Fibroblast of mammary gland (primary cell): ENCODE measurements at regions not wholly inside any gene's neighbourhood (a gene's known extent, or its start where the extent isn't known, plus 50 kb on each side); places are given as distances from the start of the nearest gene placed in this dataset.

ENCODE experiments used
- DNase-seq: peaks from one replicate; pipeline ENCODE4 v3.0.0-alpha.2; 2010; ENCODE audit warnings: low read depth
- H3K4me3 ChIP-seq: 2 replicates; pipeline ENCODE4 v1.5.1; 2011; ENCODE audit warnings: low read depth, mild to moderate bottlenecking, low read length, moderate library complexity; ENCODE audit not compliant: control insufficient read depth
- CTCF ChIP-seq: conservative IDR thresholded peaks from 2 replicates; pipeline ENCODE4 v1.5.1; 2011; ENCODE audit warnings: low read depth, low read length, inconsistent platforms; ENCODE audit not compliant: control insufficient read depth, insufficient read depth

GRCh38 chr13:67867206-67867605 is 637.1 kb upstream of the PCDH9 start:
- no peak for DNase-seq
- no peak for TF ChIP-seq CTCF
- H3K4me3 ChIP-seq: no peak overlapping the region

GRCh38 chr13:67860315-67860714 is 630.2 kb upstream of the PCDH9 start:
- no peak for DNase-seq
- TF ChIP-seq CTCF: no peak
- H3K4me3 ChIP-seq: no peak overlapping the region

GRCh38 chr13:67859904-67860303 is 629.8 kb upstream of the PCDH9 start:
- H3K4me3 ChIP-seq: no peak overlapping the region
- no peak for DNase-seq
- TF ChIP-seq CTCF: no peak

DNA sequence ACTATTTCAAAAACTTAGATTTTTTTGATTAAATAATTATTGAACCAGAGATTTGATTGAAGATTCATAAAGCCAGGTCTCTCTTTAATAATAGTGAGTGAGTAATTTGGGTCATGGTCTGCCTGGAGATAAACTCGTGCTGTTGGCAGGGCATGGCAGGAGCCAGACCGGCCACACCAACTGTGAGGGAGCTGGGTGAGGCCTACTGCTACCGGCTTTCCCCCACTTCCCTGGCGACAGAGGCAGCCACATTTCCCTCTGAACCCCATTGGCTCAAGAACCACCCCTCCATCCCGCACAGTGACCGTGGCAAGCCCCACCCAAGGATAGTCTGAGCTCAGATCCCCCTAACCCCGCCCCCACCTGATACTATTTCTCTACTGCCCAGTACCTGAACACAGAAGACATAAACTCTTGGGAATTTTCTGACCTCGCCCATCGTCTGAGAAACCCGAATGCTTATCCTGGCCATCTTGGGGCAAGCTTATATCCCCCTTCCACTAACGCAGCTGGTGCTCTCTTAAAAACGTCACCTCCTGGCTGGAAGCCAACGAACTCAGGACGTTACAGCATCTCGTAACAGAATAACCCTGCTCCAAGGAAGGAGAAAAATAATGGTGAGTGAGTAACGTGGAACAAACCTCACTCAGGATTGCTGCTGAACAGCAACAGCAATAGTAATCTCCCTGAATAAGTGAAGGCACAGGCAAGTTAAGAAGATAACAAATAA is 627.6 kb upstream of the PCDH9 start:
- no peak overlapping the region for H3K4me3 ChIP-seq
- TF ChIP-seq CTCF: no peak
- DNase-seq: no peak

- no peak overlapping the region for H3K4me3 ChIP-seq
- TF ChIP-seq CTCF: no peak
- DNase-seq: no peak
Measured at GRCh38 chr13:67856955-67857354, 626.8 kb upstream of the PCDH9 start.

- TF ChIP-seq CTCF: no peak
- H3K4me3 ChIP-seq: no peak overlapping the region
- DNase-seq: no peak
Measured at GRCh38 chr13:67855741-67856238, 625.7 kb upstream of the PCDH9 start.
